ENCODE measurements at regions not wholly inside any gene's neighbourhood (a gene's known extent, or its start where the extent isn't known, plus 50 kb on each side); places are given as distances from the start of the nearest gene placed in this dataset.

DNA sequence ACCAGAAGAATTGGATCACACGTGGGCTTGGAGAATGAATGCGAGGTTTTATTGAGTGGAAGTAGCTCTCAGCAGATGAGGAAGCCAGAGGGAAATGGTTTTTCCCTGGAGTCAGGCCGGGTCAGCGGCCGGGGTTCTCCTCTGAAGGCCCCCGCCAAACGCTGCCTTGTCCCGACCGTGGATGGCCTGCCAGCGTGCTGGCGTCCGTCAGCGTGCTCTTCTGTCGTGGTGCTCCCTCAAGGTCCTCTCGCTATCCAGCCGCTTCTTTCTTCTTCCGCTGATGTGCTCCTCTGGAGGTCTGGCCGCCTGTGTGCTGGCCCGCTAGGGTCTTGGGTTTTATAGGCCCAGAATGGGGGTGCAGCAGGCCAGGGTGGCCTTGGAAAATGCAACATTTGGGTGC is 632.2 kb downstream of the TRAM1L1 start:
- Histone ChIP-seq H3K4me3 (ENCODE audit: low read depth, low read length) (no peak overlapping the region), H3K9me3 (ENCODE audit: control insufficient read depth, insufficient read depth, low read length) (peaks cover 6% of the 10 kb centered on the region), H3K27ac (ENCODE audit: low read depth, low read length) (no peak overlapping the region), H3K27me3 (ENCODE audit: control insufficient read depth, insufficient read depth, low read length) (no peaks in the 10 kb centered on the region)
- TF ChIP-seq, protein P1, sequence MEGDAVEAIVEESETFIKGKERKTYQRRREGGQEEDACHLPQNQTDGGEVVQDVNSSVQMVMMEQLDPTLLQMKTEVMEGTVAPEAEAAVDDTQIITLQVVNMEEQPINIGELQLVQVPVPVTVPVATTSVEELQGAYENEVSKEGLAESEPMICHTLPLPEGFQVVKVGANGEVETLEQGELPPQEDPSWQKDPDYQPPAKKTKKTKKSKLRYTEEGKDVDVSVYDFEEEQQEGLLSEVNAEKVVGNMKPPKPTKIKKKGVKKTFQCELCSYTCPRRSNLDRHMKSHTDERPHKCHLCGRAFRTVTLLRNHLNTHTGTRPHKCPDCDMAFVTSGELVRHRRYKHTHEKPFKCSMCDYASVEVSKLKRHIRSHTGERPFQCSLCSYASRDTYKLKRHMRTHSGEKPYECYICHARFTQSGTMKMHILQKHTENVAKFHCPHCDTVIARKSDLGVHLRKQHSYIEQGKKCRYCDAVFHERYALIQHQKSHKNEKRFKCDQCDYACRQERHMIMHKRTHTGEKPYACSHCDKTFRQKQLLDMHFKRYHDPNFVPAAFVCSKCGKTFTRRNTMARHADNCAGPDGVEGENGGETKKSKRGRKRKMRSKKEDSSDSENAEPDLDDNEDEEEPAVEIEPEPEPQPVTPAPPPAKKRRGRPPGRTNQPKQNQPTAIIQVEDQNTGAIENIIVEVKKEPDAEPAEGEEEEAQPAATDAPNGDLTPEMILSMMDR (IDR thresholded peaks at IDR 0.05; ENCODE audit: low read depth, low read length): no peak
- ChIA-PET CTCF (no interaction called here), POLR2A (no interaction called here)
- DNase-seq (ENCODE audit: low read depth, low spot score): no peak

DNA sequence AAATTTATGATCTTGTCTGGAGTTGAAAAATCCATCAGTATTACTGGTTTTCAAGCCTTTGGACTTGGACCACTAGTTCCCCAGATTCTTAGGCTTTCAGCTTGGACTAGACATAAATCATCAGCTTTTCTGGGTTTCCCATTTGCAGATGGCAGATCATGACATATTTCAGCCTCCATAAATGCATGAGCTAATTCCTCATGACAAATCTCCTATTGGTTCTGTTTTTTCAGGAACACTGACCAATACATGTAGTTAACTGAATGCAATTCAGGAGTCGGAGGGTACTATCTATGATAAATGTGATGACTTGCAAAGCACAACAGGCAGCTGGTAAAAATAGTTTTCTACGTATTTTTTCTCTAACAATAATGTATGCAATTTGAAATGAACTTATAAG is 635.6 kb downstream of the TRAM1L1 start:
- Histone ChIP-seq H3K27ac (ENCODE audit: low read depth, low read length) (no peak overlapping the region), H3K9me3 (ENCODE audit: control insufficient read depth, insufficient read depth, low read length) (peaks cover 6% of the 10 kb centered on the region), H3K27me3 (ENCODE audit: control insufficient read depth, insufficient read depth, low read length) (no peaks in the 10 kb centered on the region), H3K4me3 (ENCODE audit: low read depth, low read length) (no peak overlapping the region)
- ChIA-PET CTCF (no interaction called here), POLR2A (no interaction called here)
- DNase-seq (ENCODE audit: low read depth, low spot score): no peak
- TF ChIP-seq, protein P1 (IDR thresholded peaks at IDR 0.05; ENCODE audit: low read depth, low read length): no peak

DNA sequence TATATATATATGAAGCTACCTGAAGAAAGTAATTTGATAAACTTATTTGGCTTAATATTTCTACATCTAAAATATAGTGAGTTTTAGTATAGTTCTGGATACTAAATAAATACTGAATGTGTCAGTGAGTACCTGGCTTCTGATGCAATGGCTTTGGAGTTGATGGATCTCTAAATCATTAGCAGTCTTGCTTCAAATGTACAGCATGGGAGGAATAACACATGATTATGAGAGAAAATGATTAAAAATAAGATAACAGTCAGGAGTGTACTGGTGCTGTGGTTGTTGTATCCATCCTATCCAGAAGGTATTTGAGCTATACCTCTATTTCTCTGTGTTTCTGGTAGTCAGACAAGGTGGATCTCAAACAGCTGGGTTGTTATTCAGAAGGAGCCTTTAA is 641.3 kb downstream of the TRAM1L1 start:
- CTCF ChIA-PET: no interaction called here
- Histone ChIP-seq H3K9me3 (ENCODE audit: control insufficient read depth, insufficient read depth, low read length) (no peaks in the 10 kb centered on the region), H3K4me3 (ENCODE audit: low read depth, low read length) (no peak overlapping the region)

DNA sequence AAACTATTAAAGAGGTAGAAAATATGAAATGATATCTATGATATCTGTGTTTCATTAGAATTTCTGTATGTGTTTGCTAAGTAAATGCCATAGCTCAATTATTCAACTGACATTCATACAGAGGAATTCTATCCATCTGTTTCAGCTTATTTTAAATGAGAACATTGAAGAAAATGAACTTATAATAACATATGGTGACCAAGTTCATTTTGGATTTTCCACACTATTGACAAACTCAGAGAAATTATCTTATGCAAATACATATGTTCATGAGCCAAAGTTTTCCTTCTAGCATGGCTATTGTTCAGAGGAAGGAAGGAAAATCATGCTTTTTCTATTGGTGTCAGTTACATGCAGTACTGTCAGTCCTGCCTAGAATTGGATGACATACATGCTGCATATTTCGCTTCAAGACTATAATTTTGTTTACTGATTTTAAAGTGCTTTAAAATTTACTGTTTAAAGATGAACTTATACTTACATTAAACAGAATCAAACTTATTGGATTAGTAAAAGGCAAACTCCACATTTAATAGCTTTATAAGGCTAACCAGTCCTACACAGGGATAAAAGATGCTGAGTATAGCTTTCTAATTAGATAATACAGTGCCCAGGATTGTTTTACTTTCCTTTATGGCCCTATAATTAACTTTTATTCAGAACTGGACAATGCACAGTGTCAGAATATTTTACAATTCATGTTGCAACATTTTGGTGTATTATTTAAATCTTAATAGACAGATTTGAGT is 646.2 kb downstream of the TRAM1L1 start:
- no peaks in the 10 kb centered on the region for H3K27me3 ChIP-seq (ENCODE audit: control insufficient read depth, insufficient read depth, low read length)
- H3K9me3 ChIP-seq (ENCODE audit: control insufficient read depth, insufficient read depth, low read length): no peaks in the 10 kb centered on the region
- CTCF ChIA-PET: interaction anchor here (0.7 kb wide), 1 partner anchor 35 kb away, joined by 4 read pairs; no protein-coding TSS in a partner anchor
- no peak overlapping the region for H3K4me3 ChIP-seq (ENCODE audit: low read depth, low read length)
- no peak for DNase-seq (ENCODE audit: low read depth, low spot score)
- POLR2A ChIA-PET: no interaction called here
- no peak overlapping the region for H3K27ac ChIP-seq (ENCODE audit: low read depth, low read length)
- TF ChIP-seq, protein P1 (IDR thresholded peaks at IDR 0.05; ENCODE audit: low read depth, low read length): no peak

More for the DNA sequence above, 641.3 kb downstream of the TRAM1L1 start:
- Histone ChIP-seq H3K27me3 (ENCODE audit: control insufficient read depth, insufficient read depth, low read length) (no peaks in the 10 kb centered on the region), H3K27ac (ENCODE audit: low read depth, low read length) (no peak overlapping the region)
- TF ChIP-seq, protein P1 (IDR thresholded peaks at IDR 0.05; ENCODE audit: low read depth, low read length): no peak
- DNase-seq (ENCODE audit: low read depth, low spot score): no peak
- POLR2A ChIA-PET: no interaction called here

DNA sequence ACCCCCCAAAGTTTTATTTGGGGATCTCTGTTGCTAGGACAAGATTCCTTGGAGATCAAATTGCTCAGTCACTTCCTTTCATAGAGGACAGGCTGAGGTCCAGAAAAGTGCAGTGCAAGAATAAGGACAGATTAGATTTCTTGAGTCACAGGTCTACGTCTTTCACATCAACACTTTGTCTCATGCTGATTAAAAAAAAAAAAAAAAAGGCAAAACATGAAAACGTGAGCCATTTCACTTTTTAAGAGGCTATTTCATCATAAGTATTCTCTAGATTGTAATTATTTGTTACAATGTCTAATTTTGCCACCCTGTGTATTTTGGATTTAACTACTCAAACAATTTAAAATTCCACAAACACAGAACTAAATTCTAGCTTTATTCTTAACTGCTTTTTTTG is 647.0 kb downstream of the TRAM1L1 start:
- no peaks in the 10 kb centered on the region for H3K9me3 ChIP-seq (ENCODE audit: control insufficient read depth, insufficient read depth, low read length)
- no peak overlapping the region for H3K4me3 ChIP-seq (ENCODE audit: low read depth, low read length)
- no peaks in the 10 kb centered on the region for H3K27me3 ChIP-seq (ENCODE audit: control insufficient read depth, insufficient read depth, low read length)
- POLR2A ChIA-PET: no interaction called here
- no peak for DNase-seq (ENCODE audit: low read depth, low spot score)
- CTCF ChIA-PET: interaction anchor here (0.7 kb wide), 1 partner anchor 34 kb away, joined by 4 read pairs; no protein-coding TSS in a partner anchor
- no peak overlapping the region for H3K27ac ChIP-seq (ENCODE audit: low read depth, low read length)
- TF ChIP-seq, protein P1 (IDR thresholded peaks at IDR 0.05; ENCODE audit: low read depth, low read length): no peak

Measured in AG04450 (cell line).